ENCODE measurements at regions not wholly inside any gene's neighbourhood (a gene's known extent, or its start where the extent isn't known, plus 50 kb on each side); places are given as distances from the start of the nearest gene placed in this dataset.

DNA sequence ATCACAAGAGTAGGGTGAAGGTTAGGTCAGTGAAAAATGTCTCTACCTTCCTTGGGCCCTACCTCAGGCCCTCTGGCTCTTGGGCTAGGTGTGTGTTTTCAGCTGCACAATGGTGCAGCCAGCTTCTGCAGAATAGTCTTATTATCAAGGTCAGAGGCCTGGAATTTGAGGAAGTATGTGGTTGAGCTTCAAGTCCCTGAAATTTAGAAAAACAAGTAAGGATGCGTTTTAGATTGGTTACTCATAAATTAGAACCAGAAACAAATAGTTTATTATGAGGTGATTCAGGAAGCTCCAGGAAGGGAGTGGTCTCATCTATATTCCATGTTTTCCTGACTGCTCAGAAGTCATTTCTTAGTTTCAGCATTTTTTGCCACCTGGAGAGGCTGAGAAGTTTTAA is 204.2 kb upstream of the CELF4 start:
- TF ChIP-seq, protein P1, sequence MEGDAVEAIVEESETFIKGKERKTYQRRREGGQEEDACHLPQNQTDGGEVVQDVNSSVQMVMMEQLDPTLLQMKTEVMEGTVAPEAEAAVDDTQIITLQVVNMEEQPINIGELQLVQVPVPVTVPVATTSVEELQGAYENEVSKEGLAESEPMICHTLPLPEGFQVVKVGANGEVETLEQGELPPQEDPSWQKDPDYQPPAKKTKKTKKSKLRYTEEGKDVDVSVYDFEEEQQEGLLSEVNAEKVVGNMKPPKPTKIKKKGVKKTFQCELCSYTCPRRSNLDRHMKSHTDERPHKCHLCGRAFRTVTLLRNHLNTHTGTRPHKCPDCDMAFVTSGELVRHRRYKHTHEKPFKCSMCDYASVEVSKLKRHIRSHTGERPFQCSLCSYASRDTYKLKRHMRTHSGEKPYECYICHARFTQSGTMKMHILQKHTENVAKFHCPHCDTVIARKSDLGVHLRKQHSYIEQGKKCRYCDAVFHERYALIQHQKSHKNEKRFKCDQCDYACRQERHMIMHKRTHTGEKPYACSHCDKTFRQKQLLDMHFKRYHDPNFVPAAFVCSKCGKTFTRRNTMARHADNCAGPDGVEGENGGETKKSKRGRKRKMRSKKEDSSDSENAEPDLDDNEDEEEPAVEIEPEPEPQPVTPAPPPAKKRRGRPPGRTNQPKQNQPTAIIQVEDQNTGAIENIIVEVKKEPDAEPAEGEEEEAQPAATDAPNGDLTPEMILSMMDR (IDR thresholded peaks at IDR 0.05), result no peak
- no peak for TF ChIP-seq POLR2AphosphoS5 (IDR thresholded peaks at IDR 0.05)
- TF ChIP-seq EP300 (IDR thresholded peaks at IDR 0.05), result no peak
- TF ChIP-seq POLR2A (IDR thresholded peaks at IDR 0.05), result no peak
